ENCODE measurements at regions not wholly inside any gene's neighbourhood (a gene's known extent, or its start where the extent isn't known, plus 50 kb on each side); places are given as distances from the start of the nearest gene placed in this dataset.

GRCh38 chr14:97287956-97288355, 490.8 kb downstream of the VRK1 start:
- ChIA-PET CTCF (no interaction called here), POLR2A (no interaction called here)
- Histone ChIP-seq H3K4me3 (ENCODE audit: low read depth, low read length) (no peak overlapping the region), H3K36me3 (ENCODE audit: control insufficient read depth, insufficient read depth, low read length) (no peaks in the 10 kb centered on the region), H3K27me3 (ENCODE audit: control insufficient read depth, insufficient read depth, low read length) (no peaks in the 10 kb centered on the region)
- TF ChIP-seq CTCF (IDR thresholded peaks at IDR 0.05; ENCODE audit: insufficient read depth, low read depth, low read length) = no peak
- DNase-seq (ENCODE audit: low read depth) = no peak

GRCh38 chr14:97290065-97290464, 492.9 kb downstream of the VRK1 start:
- Histone ChIP-seq H3K4me3 (ENCODE audit: low read depth, low read length) (no peak overlapping the region), H3K36me3 (ENCODE audit: control insufficient read depth, insufficient read depth, low read length) (no peaks in the 10 kb centered on the region), H3K27me3 (ENCODE audit: control insufficient read depth, insufficient read depth, low read length) (no peaks in the 10 kb centered on the region)
- no peak for DNase-seq (ENCODE audit: low read depth)
- ChIA-PET POLR2A (no interaction called here), CTCF (no interaction called here)
- no peak for TF ChIP-seq CTCF (IDR thresholded peaks at IDR 0.05; ENCODE audit: insufficient read depth, low read depth, low read length)

DNA sequence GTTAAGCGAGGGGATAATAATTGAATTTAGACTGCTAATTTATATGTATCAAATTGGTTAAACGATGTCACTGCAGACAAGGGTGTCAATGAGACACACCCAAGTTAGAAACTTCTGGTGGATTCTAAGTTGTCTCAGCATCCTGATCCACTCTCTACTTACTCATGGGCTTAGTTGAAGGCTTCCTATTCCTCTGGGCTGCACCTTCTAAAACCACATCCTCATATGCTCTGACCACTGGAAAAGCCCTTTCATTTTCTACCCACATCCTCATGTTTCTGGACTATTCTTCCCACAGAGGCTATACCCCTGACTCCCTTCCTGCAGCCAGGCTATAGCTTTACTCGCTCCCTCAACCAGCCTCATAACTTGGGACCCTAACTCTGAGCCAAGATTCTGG, 493.8 kb downstream of the VRK1 start:
- ChIA-PET POLR2A (no interaction called here), CTCF (no interaction called here)
- Histone ChIP-seq H3K36me3 (ENCODE audit: control insufficient read depth, insufficient read depth, low read length) (no peaks in the 10 kb centered on the region), H3K27me3 (ENCODE audit: control insufficient read depth, insufficient read depth, low read length) (no peaks in the 10 kb centered on the region), H3K4me3 (ENCODE audit: low read depth, low read length) (no peak overlapping the region)
- DNase-seq (ENCODE audit: low read depth) = no peak
- no peak for TF ChIP-seq CTCF (IDR thresholded peaks at IDR 0.05; ENCODE audit: insufficient read depth, low read depth, low read length)

DNA sequence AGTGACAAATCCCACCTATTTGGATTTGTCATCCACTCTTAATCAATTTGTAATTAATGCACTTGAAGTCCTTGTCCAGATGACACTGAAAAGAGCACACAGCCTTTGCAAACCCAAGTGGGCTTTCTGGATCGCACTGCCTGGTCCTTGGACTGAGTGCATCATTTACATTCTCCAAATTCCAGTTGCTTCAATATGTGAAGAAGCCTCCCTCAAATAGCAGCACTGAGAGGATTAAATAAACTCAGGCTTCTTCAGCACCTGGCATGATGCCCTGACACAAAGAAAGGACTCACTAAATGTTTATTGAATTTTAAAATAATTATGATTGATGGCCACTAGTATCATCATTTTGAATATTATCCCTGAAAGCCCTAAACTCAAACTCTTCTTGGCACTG, 496.5 kb downstream of the VRK1 start:
- DNase-seq (ENCODE audit: low read depth) = no peak

DNA sequence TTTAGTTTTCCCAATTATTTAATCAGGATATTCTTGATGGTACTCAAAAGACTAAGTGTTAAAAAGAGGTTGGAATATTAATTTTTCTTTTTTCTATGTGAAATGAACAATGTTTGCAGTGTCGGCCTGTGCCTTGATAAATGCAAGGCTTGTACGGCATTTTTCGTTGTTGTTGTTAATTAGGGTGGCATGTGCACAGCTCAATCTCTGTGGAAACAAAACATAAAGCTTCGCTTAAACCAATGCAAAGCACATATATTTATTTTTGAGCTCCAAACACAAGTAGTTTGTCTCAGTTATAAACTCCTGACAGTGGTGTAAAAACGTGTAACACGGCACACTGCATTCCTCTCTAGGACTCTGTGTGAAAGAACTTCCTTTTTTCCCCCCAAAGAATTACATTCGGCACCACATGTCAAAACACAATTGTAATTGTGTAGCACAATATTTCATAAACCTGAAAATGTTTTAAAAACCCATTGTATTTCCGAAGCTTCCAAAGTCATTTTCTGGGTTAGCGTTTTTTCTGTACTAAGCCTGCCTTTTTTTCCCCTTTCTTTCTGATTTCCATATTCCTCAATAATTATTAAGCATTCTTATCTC, 498.0 kb downstream of the VRK1 start:
- no peak for DNase-seq (ENCODE audit: low read depth)
- Histone ChIP-seq H3K27me3 (ENCODE audit: control insufficient read depth, insufficient read depth, low read length) (no peaks in the 10 kb centered on the region), H3K36me3 (ENCODE audit: control insufficient read depth, insufficient read depth, low read length) (no peaks in the 10 kb centered on the region), H3K4me3 (ENCODE audit: low read depth, low read length) (no peak overlapping the region)
- TF ChIP-seq CTCF (IDR thresholded peaks at IDR 0.05; ENCODE audit: insufficient read depth, low read depth, low read length) = no peak
- CTCF ChIA-PET = no interaction called here
- POLR2A ChIA-PET = no interaction called here

More for the DNA sequence above, 496.5 kb downstream of the VRK1 start:
- POLR2A ChIA-PET = no interaction called here
- CTCF ChIA-PET = no interaction called here
- no peaks in the 10 kb centered on the region for H3K27me3 ChIP-seq (ENCODE audit: control insufficient read depth, insufficient read depth, low read length)
- TF ChIP-seq CTCF (IDR thresholded peaks at IDR 0.05; ENCODE audit: insufficient read depth, low read depth, low read length) = no peak
- H3K4me3 ChIP-seq (ENCODE audit: low read depth, low read length) = no peak overlapping the region
- no peaks in the 10 kb centered on the region for H3K36me3 ChIP-seq (ENCODE audit: control insufficient read depth, insufficient read depth, low read length)
